ENCODE measurements at regions not wholly inside any gene's neighbourhood (a gene's known extent, or its start where the extent isn't known, plus 50 kb on each side); places are given as distances from the start of the nearest gene placed in this dataset.

GRCh38 chr3:128546646-128547045, 53.6 kb upstream of the GATA2 start:
- TF ChIP-seq CTCF (IDR thresholded peaks at IDR 0.05) (no peak), RAD21 (conservative IDR thresholded peaks at IDR 0.05 in 1 of 2, IDR thresholded peaks at IDR 0.05 in 1 of 2) (no peak), EP300 (IDR thresholded peaks at IDR 0.05) (no peak), MAZ (IDR thresholded peaks at IDR 0.05; ENCODE audit: borderline replicate concordance, low read depth, low read length) (no peak), RFX5 (IDR thresholded peaks at IDR 0.05) (no peak), POLR2A (IDR thresholded peaks at IDR 0.05; ENCODE audit: low read length) (no peak), RCOR1 (IDR thresholded peaks at IDR 0.05; ENCODE audit: low read depth, low read length) (no peak), REST (IDR thresholded peaks at IDR 0.05) (no peak)
